OCI-LY1 (cell line): ENCODE measurements at regions not wholly inside any gene's neighbourhood (a gene's known extent, or its start where the extent isn't known, plus 50 kb on each side); places are given as distances from the start of the nearest gene placed in this dataset.

Experiments
- H2AFZ ChIP-seq: fragments of 200-600 bp; sonication (generic), shearing (Covaris generic); 2 replicates; pipeline ENCODE4 v1.6.0; 2014; ENCODE audit warnings: antibody characterized with exemption, mild to moderate bottlenecking, low read length
- H3F3A ChIP-seq: fragments of 200-600 bp; sonication (generic), shearing (Covaris generic); 2 replicates; pipeline ENCODE4 v1.6.0; 2014; ENCODE audit warnings: mild to moderate bottlenecking, antibody characterized with exemption, low read length, moderate library complexity; ENCODE audit not compliant: insufficient read depth
- H3K27ac ChIP-seq: fragments of 200-600 bp; sonication (generic); 2 replicates; pipeline ENCODE4 v1.5.1; 2014; ENCODE audit warnings: low read length, mixed run types, mild to moderate bottlenecking, low read depth; ENCODE audit not compliant: poor library complexity, severe bottlenecking
- H3K27me3 ChIP-seq: fragments of 200-600 bp; sonication (generic); 2 replicates; pipeline ENCODE4 v1.6.0; 2014; ENCODE audit warnings: antibody characterized with exemption, mild to moderate bottlenecking, low read length, moderate library complexity; ENCODE audit not compliant: insufficient read depth
- H3K36me3 ChIP-seq: fragments of 200-600 bp; sonication (generic); 2 replicates; pipeline ENCODE4 v1.6.1; 2014; ENCODE audit warnings: mild to moderate bottlenecking, antibody characterized with exemption, low read length, moderate library complexity, mixed read lengths; ENCODE audit not compliant: insufficient read depth
- H3K4me1 ChIP-seq: fragments of 200-600 bp; sonication (generic); 2 replicates; pipeline ENCODE4 v1.5.1; 2014; ENCODE audit warnings: mild to moderate bottlenecking, low read length, moderate library complexity; ENCODE audit not compliant: insufficient read depth, severe bottlenecking
- H3K4me2 ChIP-seq: fragments of 200-600 bp; sonication (generic), shearing (Covaris generic); 2 replicates; pipeline ENCODE4 v1.6.1; 2014; ENCODE audit warnings: low read length
- H3K4me3 ChIP-seq: fragments of 200-600 bp; sonication (generic); 2 replicates; pipeline ENCODE4 v1.5.1; 2014; ENCODE audit warnings: low read length, low read depth, mild to moderate bottlenecking, mixed read lengths; ENCODE audit not compliant: poor library complexity, severe bottlenecking
- H3K79me2 ChIP-seq: fragments of 200-600 bp; shearing (Covaris generic); 2 replicates; pipeline ENCODE4 v1.6.1; 2016; ENCODE audit warnings: mixed run types, low read length, mixed read lengths; ENCODE audit not compliant: insufficient read depth
- H3K9ac ChIP-seq: fragments of 200-600 bp; sonication (generic), shearing (Covaris generic); 2 replicates; pipeline ENCODE4 v1.6.1; 2014; ENCODE audit warnings: mild to moderate bottlenecking, low read length, mixed read lengths
- H3K9me2 ChIP-seq: fragments of 200-600 bp; sonication (generic), shearing (Covaris generic); 2 replicates; pipeline ENCODE4 v1.6.1; 2014; ENCODE audit warnings: low read depth, mild to moderate bottlenecking, low read length, mixed read lengths
- H3K9me3 ChIP-seq: fragments of 200-600 bp; shearing (Covaris generic); 2 replicates; pipeline ENCODE4 v1.6.1; 2014; ENCODE audit warnings: low read length, mixed read lengths
- H4K20me1 ChIP-seq: fragments of 200-600 bp; sonication (generic), shearing (Covaris generic); 2 replicates; pipeline ENCODE4 v1.6.0; 2016; ENCODE audit warnings: mild to moderate bottlenecking, low read length; ENCODE audit not compliant: insufficient read depth
- EZH2 ChIP-seq: fragments of 200-600 bp; sonication (generic), shearing (Covaris generic); IDR thresholded peaks from 2 replicates; pipeline ENCODE4 v1.8.0; 2017; ENCODE audit warnings: borderline replicate concordance, mixed run types, mild to moderate bottlenecking, antibody characterized with exemption, low read length, moderate library complexity, mixed read lengths
- TF ChIP-seq, protein P1 (sequence below): fragments of 200-600 bp; sonication (generic), shearing (Covaris generic); IDR thresholded peaks from 2 replicates; pipeline ENCODE4 v1.5.1; 2017; ENCODE audit warnings: mild to moderate bottlenecking, antibody characterized with exemption, low read length, moderate library complexity, mixed read lengths

DNA sequence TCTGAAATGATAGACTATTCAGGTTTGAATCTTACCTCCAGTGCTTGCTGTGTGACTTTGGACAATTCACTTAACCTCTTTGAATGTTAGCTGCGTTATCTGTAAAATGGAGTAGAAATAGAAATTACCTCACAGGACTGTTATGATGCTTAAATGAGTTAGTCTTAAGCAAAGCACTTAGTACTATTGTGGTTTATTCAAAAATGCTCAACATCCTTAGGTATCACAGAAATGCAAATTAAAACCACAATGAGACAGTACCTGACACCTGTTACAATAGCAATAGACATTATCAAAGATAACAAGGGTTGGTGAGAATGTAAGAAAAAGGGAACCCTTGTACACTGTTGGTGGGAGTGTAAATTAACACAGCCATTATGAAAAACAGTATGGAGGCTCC, 77.6 kb upstream of the FREM1 start:
- no peaks in the 10 kb centered on the region for H4K20me1 ChIP-seq
- no peaks in the 10 kb centered on the region for H3K4me1 ChIP-seq
- no peak overlapping the region for H3K4me2 ChIP-seq
- no peaks in the 10 kb centered on the region for H3K36me3 ChIP-seq
- no peak overlapping the region for H3K27ac ChIP-seq
- no peaks in the 10 kb centered on the region for H3K9me3 ChIP-seq
- no peak for TF ChIP-seq EZH2
- TF ChIP-seq, protein P1, sequence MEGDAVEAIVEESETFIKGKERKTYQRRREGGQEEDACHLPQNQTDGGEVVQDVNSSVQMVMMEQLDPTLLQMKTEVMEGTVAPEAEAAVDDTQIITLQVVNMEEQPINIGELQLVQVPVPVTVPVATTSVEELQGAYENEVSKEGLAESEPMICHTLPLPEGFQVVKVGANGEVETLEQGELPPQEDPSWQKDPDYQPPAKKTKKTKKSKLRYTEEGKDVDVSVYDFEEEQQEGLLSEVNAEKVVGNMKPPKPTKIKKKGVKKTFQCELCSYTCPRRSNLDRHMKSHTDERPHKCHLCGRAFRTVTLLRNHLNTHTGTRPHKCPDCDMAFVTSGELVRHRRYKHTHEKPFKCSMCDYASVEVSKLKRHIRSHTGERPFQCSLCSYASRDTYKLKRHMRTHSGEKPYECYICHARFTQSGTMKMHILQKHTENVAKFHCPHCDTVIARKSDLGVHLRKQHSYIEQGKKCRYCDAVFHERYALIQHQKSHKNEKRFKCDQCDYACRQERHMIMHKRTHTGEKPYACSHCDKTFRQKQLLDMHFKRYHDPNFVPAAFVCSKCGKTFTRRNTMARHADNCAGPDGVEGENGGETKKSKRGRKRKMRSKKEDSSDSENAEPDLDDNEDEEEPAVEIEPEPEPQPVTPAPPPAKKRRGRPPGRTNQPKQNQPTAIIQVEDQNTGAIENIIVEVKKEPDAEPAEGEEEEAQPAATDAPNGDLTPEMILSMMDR: no peak
- H3K4me3 ChIP-seq: no peak overlapping the region
- no peaks in the 10 kb centered on the region for H3K9me2 ChIP-seq
- no peak overlapping the region for H3K9ac ChIP-seq
- no peak overlapping the region for H2AFZ ChIP-seq
- H3K27me3 ChIP-seq: no peaks in the 10 kb centered on the region
- no peaks in the 10 kb centered on the region for H3F3A ChIP-seq
- no peaks in the 10 kb centered on the region for H3K79me2 ChIP-seq

- H3K9ac ChIP-seq: no peak overlapping the region
- H3K79me2 ChIP-seq: no peaks in the 10 kb centered on the region
- TF ChIP-seq EZH2: no peak
- TF ChIP-seq, protein P1: no peak
- no peaks in the 10 kb centered on the region for H3K27me3 ChIP-seq
- H3K27ac ChIP-seq: no peak overlapping the region
- H3K36me3 ChIP-seq: no peaks in the 10 kb centered on the region
- no peak overlapping the region for H3K4me2 ChIP-seq
- no peaks in the 10 kb centered on the region for H4K20me1 ChIP-seq
- H3K9me3 ChIP-seq: no peaks in the 10 kb centered on the region
- no peak overlapping the region for H3K4me3 ChIP-seq
- no peaks in the 10 kb centered on the region for H3F3A ChIP-seq
- no peaks in the 10 kb centered on the region for H3K9me2 ChIP-seq
- no peak overlapping the region for H2AFZ ChIP-seq
- H3K4me1 ChIP-seq: no peaks in the 10 kb centered on the region
Observed at GRCh38 chr9:14985419-14985818, 75.2 kb upstream of the FREM1 start.

- no peak for TF ChIP-seq EZH2
- TF ChIP-seq, protein P1: no peak
- H3K4me1 ChIP-seq: no peaks in the 10 kb centered on the region
- no peak overlapping the region for H2AFZ ChIP-seq
- H3K9me3 ChIP-seq: no peaks in the 10 kb centered on the region
- H3K27me3 ChIP-seq: no peaks in the 10 kb centered on the region
- no peak overlapping the region for H3K4me3 ChIP-seq
- no peaks in the 10 kb centered on the region for H3K9me2 ChIP-seq
- H3K4me2 ChIP-seq: no peak overlapping the region
- no peak overlapping the region for H3K9ac ChIP-seq
- no peaks in the 10 kb centered on the region for H3K79me2 ChIP-seq
- H3K27ac ChIP-seq: no peak overlapping the region
- H3F3A ChIP-seq: no peaks in the 10 kb centered on the region
- H4K20me1 ChIP-seq: no peaks in the 10 kb centered on the region
- H3K36me3 ChIP-seq: no peaks in the 10 kb centered on the region
Observed at GRCh38 chr9:14983599-14983998, 73.4 kb upstream of the FREM1 start.
